A549 (cell line): ENCODE measurements at regions not wholly inside any gene's neighbourhood (a gene's known extent, or its start where the extent isn't known, plus 50 kb on each side); places are given as distances from the start of the nearest gene placed in this dataset.

Experiments
- ATAC-seq, 2 experiments: fragments of 200-7000 bp in 1 of 2; fragments of >200 bp in 1 of 2; cut with Nextera tagmentation in 1 of 2; cut with Tn5 transposase in 1 of 2; 3 replicates each; pipeline versions ENCODE4 v1.8.0 to v1.9.1; 2018 to 2020; ENCODE audit warnings: mild to moderate bottlenecking in 1 of 2, moderate library complexity in 1 of 2
- CTCF ChIA-PET: fragments of 300-600 bp; sonication (Branson Sonifier 250); formaldehyde crosslinking; extraction: SDS; loops from one replicate; lab custom pipeline; 2021; ENCODE audit warnings: antibody characterized with exemption, inconsistent platforms; lab: Yijun Ruan, JAX
- POLR2A ChIA-PET: fragments of 350-600 bp; formaldehyde crosslinking; extraction: SDS; loops from one replicate; lab custom pipeline; 2021; ENCODE audit warnings: antibody characterized with exemption, inconsistent platforms; lab: Yijun Ruan, JAX
- DNase-seq, 2 experiments: peaks; one replicate each; pipeline versions ENCODE4 v3.0.0 to v3.0.0-alpha.2; 2011 to 2016; ENCODE audit warnings: low read depth in 1 of 2, low spot score in 1 of 2
- FAIRE-seq: peaks from 2 replicates; lab custom pipeline; 2011; peaks lifted over from hg19 to GRCh38; lab: Jason Lieb, UNC
- H3K27ac ChIP-seq, 2 experiments: fragments of >200 bp; sonication (Bioruptor Twin); formaldehyde crosslinking; 3 replicates each; pipeline ENCODE4 v1.5.1; 2016 to 2017
- H3K4me1 ChIP-seq: fragments of >200 bp; sonication (Bioruptor Twin); formaldehyde crosslinking; 3 replicates; pipeline ENCODE4 v1.6.1; 2016
- H3K4me2 ChIP-seq: fragments of >200 bp; sonication (Bioruptor Twin); formaldehyde crosslinking; 3 replicates; pipeline ENCODE4 v1.6.1; 2016
- H3K4me3 ChIP-seq: fragments of >200 bp; sonication (Bioruptor Twin); formaldehyde crosslinking; 3 replicates; pipeline ENCODE4 v1.5.1; 2016
- H3K9me3 ChIP-seq: fragments of >200 bp; sonication (Bioruptor Twin); formaldehyde crosslinking; 3 replicates; pipeline ENCODE4 v1.6.1; 2016
- BCL3 ChIP-seq: fragments of >200 bp; sonication (Bioruptor Twin); formaldehyde crosslinking; IDR thresholded peaks from 3 replicates; pipeline ENCODE4 v1.6.1; 2016
- BHLHE40 ChIP-seq: IDR thresholded peaks from 2 replicates; pipeline ENCODE4 v1.6.1; 2012; ENCODE audit warnings: low read depth, low read length, inconsistent platforms
- CBX2 ChIP-seq: fragments of 200-600 bp; sonication (generic); IDR thresholded peaks from 2 replicates; pipeline ENCODE4 v1.6.1; 2016; ENCODE audit warnings: low read depth, mild to moderate bottlenecking, borderline replicate concordance
- CEBPB ChIP-seq, 2 experiments: fragments of >200 bp in 1 of 2; sonication (Bioruptor Twin) in 1 of 2; formaldehyde crosslinking in 1 of 2; IDR thresholded peaks; 2 replicates each; pipeline ENCODE4 v1.6.1; 2012 to 2016
- CHD2 ChIP-seq: fragments of 150-350 bp; IDR thresholded peaks from 2 replicates; pipeline ENCODE4 v1.6.1; 2014; ENCODE audit warnings: low read length; ENCODE audit not compliant: partially characterized antibody
- E2F6 ChIP-seq: IDR thresholded peaks from 2 replicates; pipeline ENCODE4 v1.6.1; 2012; ENCODE audit warnings: low read depth, borderline replicate concordance
- EHMT2 ChIP-seq: fragments of 200-600 bp; sonication (generic); IDR thresholded peaks from 2 replicates; pipeline ENCODE4 v1.6.1; 2016; ENCODE audit warnings: antibody characterized with exemption, low read depth, mild to moderate bottlenecking, moderate library complexity
- ESRRA ChIP-seq: fragments of 150-350 bp; IDR thresholded peaks from 2 replicates; pipeline ENCODE4 v1.6.1; 2014; ENCODE audit warnings: mild to moderate bottlenecking, low read length, borderline replicate concordance
- FOXS1 ChIP-seq: fragments of 250-450 bp; sonication (Bioruptor Pico); IDR thresholded peaks from 2 replicates; pipeline ENCODE4 v1.5.0; 2020; ENCODE audit warnings: mild to moderate bottlenecking, moderate library complexity
- HDAC2 ChIP-seq: fragments of 200-600 bp; sonication (generic); IDR thresholded peaks from 2 replicates; pipeline ENCODE4 v1.6.1; 2016
- HES2 ChIP-seq: fragments of >200 bp; sonication (Bioruptor Twin); formaldehyde crosslinking; IDR thresholded peaks from 2 replicates; pipeline ENCODE4 v1.6.1; 2016
- HMGXB4 ChIP-seq: fragments of 250-450 bp; sonication (Bioruptor Pico); IDR thresholded peaks from 2 replicates; pipeline ENCODE4 v1.5.0; 2021; ENCODE audit warnings: mild to moderate bottlenecking, moderate library complexity, borderline replicate concordance
- HOXB13 ChIP-seq: fragments of 250-450 bp; sonication (Bioruptor Pico); IDR thresholded peaks from 2 replicates; pipeline ENCODE4 v1.5.0; 2020; ENCODE audit warnings: low read depth, mild to moderate bottlenecking, moderate library complexity
- JUN ChIP-seq, 2 experiments: fragments of >200 bp; sonication (Bioruptor Twin); formaldehyde crosslinking; IDR thresholded peaks; 2 replicates in 1 of 2; 3 replicates in 1 of 2; pipeline ENCODE4 v1.6.1; 2016 to 2017
- KDM1A ChIP-seq: fragments of 200-600 bp; sonication (generic); IDR thresholded peaks from 2 replicates; pipeline ENCODE4 v1.6.1; 2016; ENCODE audit warnings: low read depth, mild to moderate bottlenecking
- NFE2L2 ChIP-seq: fragments of 150-350 bp; conservative IDR thresholded peaks from 2 replicates; pipeline ENCODE4 v1.6.1; 2014; ENCODE audit warnings: low read length
- NPAS2 ChIP-seq: fragments of 250-450 bp; sonication (Bioruptor Pico); IDR thresholded peaks from 2 replicates; pipeline ENCODE4 v1.8.0; 2022; ENCODE audit warnings: mild to moderate bottlenecking, moderate library complexity, borderline replicate concordance
- PHF8 ChIP-seq: fragments of 200-600 bp; sonication (generic); IDR thresholded peaks from 2 replicates; pipeline ENCODE4 v1.6.1; 2016; ENCODE audit warnings: low read depth, mild to moderate bottlenecking, antibody characterized with exemption, moderate library complexity, borderline replicate concordance
- REST ChIP-seq: fragments of 200-600 bp; sonication (generic); IDR thresholded peaks from 2 replicates; pipeline ENCODE4 v1.6.1; 2016; ENCODE audit warnings: antibody characterized with exemption, mild to moderate bottlenecking, moderate library complexity
- TFCP2L1 ChIP-seq: fragments of 250-450 bp; sonication (Bioruptor Pico); IDR thresholded peaks from 2 replicates; pipeline ENCODE4 v1.5.0; 2021; ENCODE audit warnings: mild to moderate bottlenecking
- USF2 ChIP-seq: fragments of 450-650 bp; IDR thresholded peaks from 2 replicates; pipeline ENCODE4 v1.6.1; 2014; ENCODE audit warnings: antibody characterized with exemption
- ZSCAN20 ChIP-seq: fragments of 250-450 bp; sonication (Bioruptor Pico); IDR thresholded peaks from 2 replicates; pipeline ENCODE4 v1.8.0; 2022; ENCODE audit warnings: mild to moderate bottlenecking, moderate library complexity
- WGBS: methylation state at CpG from one replicate; pipeline ENCODE4 v1.1.6; 2017; ENCODE audit errors: missing lambda C conversion rate; 5-methylcytosine and 5-hydroxymethylcytosine counted together

- CTCF ChIA-PET: no interaction called here
- no peak for TF ChIP-seq NPAS2 (CRISPR knock-in tag)
- TF ChIP-seq TFCP2L1: no peak
- TF ChIP-seq EHMT2: no peak
- TF ChIP-seq HES2: no peak
- DNase-seq (no peak), ATAC-seq (no peak), FAIRE-seq (no peak)
- Histone ChIP-seq H3K27ac (no peak overlapping the region), H3K4me1 (peaks cover 8% of the 10 kb centered on the region; the same call in 2 of the 3 replicates), H3K9me3 (no peaks in the 10 kb centered on the region), H3K4me3 (no peak overlapping the region), H3K4me2 (no peak overlapping the region)
- 95% methylated on average over 1 of the region's 1 CpG for WGBS
- POLR2A ChIA-PET: no interaction called here
Observed at GRCh38 chr7:12028508-12028907, 182.6 kb upstream of the TMEM106B start.

GRCh38 chr7:12030116-12030515 is 181.0 kb upstream of the TMEM106B start:
- no peak overlapping the region for H3K4me3 ChIP-seq
- CTCF ChIA-PET: no interaction called here
- FAIRE-seq (no peak), DNase-seq (no peak), ATAC-seq (no peak)
- TF ChIP-seq USF2: no peak
- no peak for TF ChIP-seq CEBPB (IDR thresholded peaks at IDR 0.05)
- no peak for TF ChIP-seq HDAC2
- TF ChIP-seq FOXS1 (CRISPR knock-in tag): no peak
- TF ChIP-seq HMGXB4: no peak
- no peak for TF ChIP-seq CBX2
- no peak for TF ChIP-seq HOXB13
- TF ChIP-seq PHF8: no peak
- TF ChIP-seq JUN (IDR thresholded peaks at IDR 0.05): no peak
- TF ChIP-seq BCL3: no peak
- no peak for TF ChIP-seq REST
- no peak for TF ChIP-seq E2F6
- TF ChIP-seq CHD2: no peak
- TF ChIP-seq NFE2L2: no peak
- no peak for TF ChIP-seq ZSCAN20
- no peak for TF ChIP-seq EHMT2
- TF ChIP-seq BHLHE40: no peak
- no peak for TF ChIP-seq KDM1A
- TF ChIP-seq ESRRA: no peak
- POLR2A ChIA-PET: no interaction called here
- 61% methylated on average over 5 of the region's 5 CpGs for WGBS
- H3K9me3 ChIP-seq: no peaks in the 10 kb centered on the region
- peaks cover 8% of the 10 kb centered on the region; the same call in 2 of the 3 replicates for H3K4me1 ChIP-seq
- H3K4me2 ChIP-seq: no peak overlapping the region
- no peak overlapping the region for H3K27ac ChIP-seq
